ENCODE measurements at regions not wholly inside any gene's neighbourhood (a gene's known extent, or its start where the extent isn't known, plus 50 kb on each side); places are given as distances from the start of the nearest gene placed in this dataset.

GRCh38 chr5:135243556-135244285 is 155.3 kb downstream of the MACROH2A1 start (continued):
- no peak for TF ChIP-seq MBNL3 (CRISPR knock-in tag; conservative IDR thresholded peaks at IDR 0.05)
- TF ChIP-seq ZNF773 (CRISPR knock-in tag; IDR thresholded peaks at IDR 0.05; ENCODE audit: borderline replicate concordance): no peak
- TF ChIP-seq TCF7L2 (IDR thresholded peaks at IDR 0.05; ENCODE audit: low read depth, low read length): no peak
- no peak for TF ChIP-seq NFE2 (CRISPR knock-in tag; IDR thresholded peaks at IDR 0.05)
- TF ChIP-seq PAF1 (CRISPR knock-in tag; IDR thresholded peaks at IDR 0.05): no peak
- no peak for TF ChIP-seq ZNF598 (CRISPR knock-in tag; IDR thresholded peaks at IDR 0.05; ENCODE audit: borderline replicate concordance)
- TF ChIP-seq IRF2 (CRISPR knock-in tag; IDR thresholded peaks at IDR 0.05): no peak
- TF ChIP-seq GMEB2 (CRISPR knock-in tag; IDR thresholded peaks at IDR 0.05; ENCODE audit: low read depth): no peak
- no peak; the same call in 1 of the 2 replicates for TF ChIP-seq ZFX (CRISPR knock-in tag; IDR thresholded peaks at IDR 0.05; ENCODE audit: low read depth)
- TF ChIP-seq CEBPB (IDR thresholded peaks at IDR 0.05; ENCODE audit: borderline replicate concordance, low read depth, low read length): no peak
- TF ChIP-seq LCORL (IDR thresholded peaks at IDR 0.05): no peak
- TF ChIP-seq LCORL (CRISPR knock-in tag; IDR thresholded peaks at IDR 0.05): peak; percentile 75
- no peak for TF ChIP-seq HMGA1 (CRISPR knock-in tag; conservative IDR thresholded peaks at IDR 0.05)
- TF ChIP-seq MIER3 (CRISPR knock-in tag; IDR thresholded peaks at IDR 0.05; ENCODE audit: borderline replicate concordance): no peak
- TF ChIP-seq FOXM1 (CRISPR knock-in tag; IDR thresholded peaks at IDR 0.05): no peak
- TF ChIP-seq EED (CRISPR knock-in tag; IDR thresholded peaks at IDR 0.05): no peak
- TF ChIP-seq ZNF564 (CRISPR knock-in tag; IDR thresholded peaks at IDR 0.05): no peak
- peak; percentile 20; the same call in 1 of the 2 replicates for TF ChIP-seq HDAC2 (CRISPR knock-in tag; IDR thresholded peaks at IDR 0.05)
- TF ChIP-seq RXRA (CRISPR knock-in tag; IDR thresholded peaks at IDR 0.05): peak; percentile 73
- TF ChIP-seq SAP130 (CRISPR knock-in tag; IDR thresholded peaks at IDR 0.05; ENCODE audit: low read depth): peak; percentile 39; the same call in 1 of the 2 replicates
- no peak for TF ChIP-seq TARDBP (CRISPR knock-in tag; IDR thresholded peaks at IDR 0.05)
- TF ChIP-seq, protein P1, sequence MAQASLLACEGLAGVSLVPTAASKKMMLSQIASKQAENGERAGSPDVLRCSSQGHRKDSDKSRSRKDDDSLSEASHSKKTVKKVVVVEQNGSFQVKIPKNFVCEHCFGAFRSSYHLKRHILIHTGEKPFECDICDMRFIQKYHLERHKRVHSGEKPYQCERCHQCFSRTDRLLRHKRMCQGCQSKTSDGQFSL (CRISPR knock-in tag; IDR thresholded peaks at IDR 0.05): no peak
- no peak for TF ChIP-seq ELF1 (CRISPR knock-in tag; IDR thresholded peaks at IDR 0.05)
- TF ChIP-seq SPEN (CRISPR knock-in tag; IDR thresholded peaks at IDR 0.05; ENCODE audit: low read depth): peak; percentile 47; the same call in 1 of the 2 replicates
- no peak for TF ChIP-seq ARID2 (CRISPR knock-in tag; IDR thresholded peaks at IDR 0.05; ENCODE audit: borderline replicate concordance)
- TF ChIP-seq, protein P2, sequence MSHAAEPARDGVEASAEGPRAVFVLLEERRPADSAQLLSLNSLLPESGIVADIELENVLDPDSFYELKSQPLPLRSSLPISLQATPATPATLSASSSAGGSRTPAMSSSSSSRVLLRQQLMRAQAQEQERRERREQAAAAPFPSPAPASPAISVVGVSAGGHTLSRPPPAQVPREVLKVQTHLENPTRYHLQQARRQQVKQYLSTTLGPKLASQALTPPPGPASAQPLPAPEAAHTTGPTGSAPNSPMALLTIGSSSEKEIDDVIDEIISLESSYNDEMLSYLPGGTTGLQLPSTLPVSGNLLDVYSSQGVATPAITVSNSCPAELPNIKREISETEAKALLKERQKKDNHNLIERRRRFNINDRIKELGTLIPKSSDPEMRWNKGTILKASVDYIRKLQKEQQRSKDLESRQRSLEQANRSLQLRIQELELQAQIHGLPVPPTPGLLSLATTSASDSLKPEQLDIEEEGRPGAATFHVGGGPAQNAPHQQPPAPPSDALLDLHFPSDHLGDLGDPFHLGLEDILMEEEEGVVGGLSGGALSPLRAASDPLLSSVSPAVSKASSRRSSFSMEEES (CRISPR knock-in tag; IDR thresholded peaks at IDR 0.05): no peak
- peak; percentile 92 for TF ChIP-seq RARA (CRISPR knock-in tag; IDR thresholded peaks at IDR 0.05)
- no peak for TF ChIP-seq U2AF2 (IDR thresholded peaks at IDR 0.05; ENCODE audit: low read depth, low read length)
- TF ChIP-seq ZNF512 (CRISPR knock-in tag; IDR thresholded peaks at IDR 0.05): no peak
- no peak for TF ChIP-seq KLF16 (CRISPR knock-in tag; IDR thresholded peaks at IDR 0.05)

Measured in HepG2 (cell line).